ENCODE measurements at regions not wholly inside any gene's neighbourhood (a gene's known extent, or its start where the extent isn't known, plus 50 kb on each side); places are given as distances from the start of the nearest gene placed in this dataset.
"Not testable (repeated sequence)": the region's sequence is repeated elsewhere in the genome, so short reads cannot be mapped to it uniquely, and the experiment has no call there.

GRCh38 chr2:2919574-2920365 is 457.8 kb downstream of the EIPR1 start:
- no peak for DNase-seq

- no peak for DNase-seq
These were observed 458.6 kb downstream of the EIPR1 start for GRCh38 chr2:2919026-2919425.

- no peak for DNase-seq
These were observed 461.0 kb downstream of the EIPR1 start for GRCh38 chr2:2916621-2917020.

GRCh38 chr2:2914252-2914651 is 463.4 kb downstream of the EIPR1 start:
- no peak for DNase-seq

GRCh38 chr2:2913601-2914120 is 464.0 kb downstream of the EIPR1 start:
- no peak for DNase-seq

- DNase-seq, result no peak
These were observed 464.9 kb downstream of the EIPR1 start for GRCh38 chr2:2912731-2913130.

- DNase-seq, result no peak
These were observed 465.3 kb downstream of the EIPR1 start for GRCh38 chr2:2912293-2912692.

GRCh38 chr2:2910259-2910658 is 467.4 kb downstream of the EIPR1 start:
- no peak for DNase-seq

GRCh38 chr2:2909086-2910035 is 468.3 kb downstream of the EIPR1 start:
- no peak for DNase-seq

GRCh38 chr2:2906091-2906490 is 471.5 kb downstream of the EIPR1 start:
- no peak for DNase-seq

- DNase-seq, result no peak
These were observed 472.8 kb downstream of the EIPR1 start for GRCh38 chr2:2904721-2905350.

GRCh38 chr2:2902547-2903281 is 474.9 kb downstream of the EIPR1 start:
- DNase-seq, result no peak

GRCh38 chr2:2901384-2902345 is 476.0 kb downstream of the EIPR1 start:
- DNase-seq, result no peak

- no peak for DNase-seq
These were observed 477.8 kb downstream of the EIPR1 start for GRCh38 chr2:2899826-2900225.

- no peak for DNase-seq
These were observed 478.9 kb downstream of the EIPR1 start for GRCh38 chr2:2898744-2899143.

- DNase-seq, result no peak
These were observed 481.0 kb downstream of the EIPR1 start for GRCh38 chr2:2896643-2897042.

GRCh38 chr2:2896011-2896410 is 481.6 kb downstream of the EIPR1 start:
- DNase-seq, result no peak

- DNase-seq, result not testable (repeated sequence)
These were observed 483.6 kb downstream of the EIPR1 start for GRCh38 chr2:2894011-2894410.

GRCh38 chr2:2892892-2893291 is 484.7 kb downstream of the EIPR1 start:
- no peak for DNase-seq

GRCh38 chr2:2892378-2892777 is 485.2 kb downstream of the EIPR1 start:
- no peak for DNase-seq

- DNase-seq, result no peak
These were observed 486.7 kb downstream of the EIPR1 start for GRCh38 chr2:2890901-2891300.

All from activated T-cell treated with anti-CD3 and anti-CD28 coated beads for 4 hours (primary cell).